PC-9 (cell line): ENCODE measurements at regions not wholly inside any gene's neighbourhood (a gene's known extent, or its start where the extent isn't known, plus 50 kb on each side); places are given as distances from the start of the nearest gene placed in this dataset.

ENCODE experiments used
- CTCF ChIP-seq: fragments of 200-600 bp; sonication (generic); conservative IDR thresholded peaks from 2 replicates; pipeline ENCODE4 v1.6.1; 2017; ENCODE audit warnings: mixed run types, antibody characterized with exemption, mild to moderate bottlenecking, moderate library complexity
- EZH2 ChIP-seq: fragments of 200-600 bp; sonication (generic); IDR thresholded peaks from 2 replicates; pipeline ENCODE4 v1.8.0; 2017; ENCODE audit warnings: antibody characterized with exemption, low read depth

GRCh38 chrX:134735015-134735414 lies 62.0 kb downstream of the PABIR2 start:
- no peak for TF ChIP-seq CTCF
- no peak for TF ChIP-seq EZH2
